Esophagus squamous epithelium (tissue), 4 donors: ENCODE measurements at regions not wholly inside any gene's neighbourhood (a gene's known extent, or its start where the extent isn't known, plus 50 kb on each side); places are given as distances from the start of the nearest gene placed in this dataset.

Experiments
- CTCF ChIP-seq, 6 experiments: fragments of 450-650 bp in 4 of 6; fragments of 200-600 bp in 2 of 6; sonication (generic) in 2 of 6; IDR thresholded peaks; one replicate each; pipeline ENCODE4 v1.5.1; 2016 to 2019; ENCODE audit warnings: antibody characterized with exemption in 6 of 6, mild to moderate bottlenecking in 4 of 6, moderate library complexity in 4 of 6
- POLR2A ChIP-seq, 4 donors: fragments of 450-650 bp; IDR thresholded peaks; one replicate each; pipeline ENCODE4 v1.6.1; 2017; ENCODE audit warnings: antibody characterized with exemption in 4 of 4, mild to moderate bottlenecking in 4 of 4, moderate library complexity in 3 of 4

- TF ChIP-seq CTCF (IDR thresholded peaks at IDR 0.05) (no peak), POLR2A (IDR thresholded peaks at IDR 0.05) (no peak)
Observed at GRCh38 chr16:60331168-60331567, 1597.1 kb upstream of the GOT2 start.
